Transverse colon (tissue), 3 donors: ENCODE measurements at regions not wholly inside any gene's neighbourhood (a gene's known extent, or its start where the extent isn't known, plus 50 kb on each side); places are given as distances from the start of the nearest gene placed in this dataset.

ENCODE experiments used
- CTCF ChIP-seq, 5 experiments: fragments of 200-600 bp in 3 of 5; fragments of 450-650 bp in 2 of 5; sonication (generic) in 3 of 5; IDR thresholded peaks; 1 replicate in 2 of 5; 2 replicates in 3 of 5; pipeline ENCODE4 v1.5.1; 2016 to 2017; ENCODE audit warnings: antibody characterized with exemption in 5 of 5, inconsistent platforms in 3 of 5, mild to moderate bottlenecking in 2 of 5, moderate library complexity in 1 of 5
- POLR2A ChIP-seq: fragments of 450-650 bp; IDR thresholded peaks from one replicate; pipeline ENCODE4 v1.6.1; 2016; ENCODE audit warnings: antibody characterized with exemption, mild to moderate bottlenecking, moderate library complexity

- no peak for TF ChIP-seq CTCF (IDR thresholded peaks at IDR 0.05)
- no peak for TF ChIP-seq POLR2A
Observed at GRCh38 chr2:192957425-192957824, 762.7 kb upstream of the TMEFF2 start.
